ENCODE measurements at regions not wholly inside any gene's neighbourhood (a gene's known extent, or its start where the extent isn't known, plus 50 kb on each side); places are given as distances from the start of the nearest gene placed in this dataset.

DNA sequence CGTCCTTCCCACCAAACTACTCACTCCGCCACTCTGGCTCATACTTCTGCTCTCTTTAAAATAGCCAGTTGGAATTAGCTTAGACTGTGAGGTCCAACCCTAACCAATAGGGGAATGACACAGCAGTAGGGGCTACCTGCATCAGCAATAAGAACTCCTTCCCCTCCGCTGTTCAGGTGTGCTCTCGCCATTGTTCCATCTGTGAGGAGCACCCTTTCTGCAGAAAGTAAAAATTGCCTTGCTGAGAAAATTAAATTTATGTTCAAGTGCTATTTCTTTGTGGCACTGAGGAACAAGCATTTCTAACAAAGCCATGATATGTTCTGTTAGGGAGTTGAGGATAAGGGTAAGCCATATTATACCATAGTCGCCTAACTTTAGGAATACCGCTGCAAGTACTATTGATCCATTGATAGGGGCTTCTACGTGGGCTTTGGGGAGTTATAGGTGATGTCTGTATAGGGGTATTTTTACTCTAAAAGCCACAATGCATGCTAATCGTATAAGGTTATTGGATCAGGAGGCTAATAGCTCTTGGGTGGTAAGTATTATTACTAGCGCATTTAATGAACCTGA, 1269.5 kb downstream of the TYW1 start:
- TF ChIP-seq, protein P1, sequence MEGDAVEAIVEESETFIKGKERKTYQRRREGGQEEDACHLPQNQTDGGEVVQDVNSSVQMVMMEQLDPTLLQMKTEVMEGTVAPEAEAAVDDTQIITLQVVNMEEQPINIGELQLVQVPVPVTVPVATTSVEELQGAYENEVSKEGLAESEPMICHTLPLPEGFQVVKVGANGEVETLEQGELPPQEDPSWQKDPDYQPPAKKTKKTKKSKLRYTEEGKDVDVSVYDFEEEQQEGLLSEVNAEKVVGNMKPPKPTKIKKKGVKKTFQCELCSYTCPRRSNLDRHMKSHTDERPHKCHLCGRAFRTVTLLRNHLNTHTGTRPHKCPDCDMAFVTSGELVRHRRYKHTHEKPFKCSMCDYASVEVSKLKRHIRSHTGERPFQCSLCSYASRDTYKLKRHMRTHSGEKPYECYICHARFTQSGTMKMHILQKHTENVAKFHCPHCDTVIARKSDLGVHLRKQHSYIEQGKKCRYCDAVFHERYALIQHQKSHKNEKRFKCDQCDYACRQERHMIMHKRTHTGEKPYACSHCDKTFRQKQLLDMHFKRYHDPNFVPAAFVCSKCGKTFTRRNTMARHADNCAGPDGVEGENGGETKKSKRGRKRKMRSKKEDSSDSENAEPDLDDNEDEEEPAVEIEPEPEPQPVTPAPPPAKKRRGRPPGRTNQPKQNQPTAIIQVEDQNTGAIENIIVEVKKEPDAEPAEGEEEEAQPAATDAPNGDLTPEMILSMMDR (IDR thresholded peaks at IDR 0.05): no peak
- H3K27me3 ChIP-seq: no peaks in the 10 kb centered on the region
- DNase-seq: no peak
- H3K9me3 ChIP-seq: no peaks in the 10 kb centered on the region
- no peak overlapping the region for H3K9ac ChIP-seq (ENCODE audit: low read depth in 2 of 2, low read length in 2 of 2)
- no peak overlapping the region for H3K27ac ChIP-seq
- no peaks in the 10 kb centered on the region for H3K4me1 ChIP-seq
- no peaks in the 10 kb centered on the region for H3K36me3 ChIP-seq
- intact Hi-C loops (cut with DNase I): no loop called here
- no peak overlapping the region for H3K4me3 ChIP-seq

DNA sequence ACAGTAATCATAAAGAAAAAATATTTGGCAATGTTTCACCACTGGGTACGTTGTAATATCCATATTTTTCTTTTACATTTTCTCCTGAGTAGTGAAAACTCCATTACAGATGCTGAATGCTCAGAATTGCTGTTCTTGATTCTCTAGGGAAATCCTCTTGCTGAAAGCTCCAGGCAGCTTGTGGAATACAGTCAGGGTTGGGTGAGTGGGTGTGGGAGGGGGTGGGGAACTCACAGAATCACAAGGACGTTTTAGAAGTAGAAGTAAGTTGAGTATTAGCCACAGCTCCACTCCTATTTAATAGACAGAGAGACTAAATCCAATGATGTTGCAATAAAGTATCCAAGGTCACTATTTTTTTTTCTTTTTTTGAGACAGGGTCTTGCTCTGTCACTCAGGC, 1270.9 kb downstream of the TYW1 start:
- no peaks in the 10 kb centered on the region for H3K36me3 ChIP-seq
- intact Hi-C loops (cut with DNase I): no loop called here
- no peak for DNase-seq
- H3K4me3 ChIP-seq: no peak overlapping the region
- no peak overlapping the region for H3K27ac ChIP-seq
- no peak overlapping the region for H3K9ac ChIP-seq (ENCODE audit: low read depth in 2 of 2, low read length in 2 of 2)
- no peaks in the 10 kb centered on the region for H3K27me3 ChIP-seq
- TF ChIP-seq, protein P1 (IDR thresholded peaks at IDR 0.05): no peak
- H3K9me3 ChIP-seq: no peaks in the 10 kb centered on the region
- H3K4me1 ChIP-seq: no peaks in the 10 kb centered on the region

- DNase-seq: no peak
- intact Hi-C loops (cut with DNase I): no loop called here
- TF ChIP-seq, protein P1 (IDR thresholded peaks at IDR 0.05): no peak
- Histone ChIP-seq H3K9me3 (no peaks in the 10 kb centered on the region), H3K4me1 (no peaks in the 10 kb centered on the region), H3K9ac (ENCODE audit: low read depth in 2 of 2, low read length in 2 of 2) (no peak overlapping the region), H3K36me3 (no peaks in the 10 kb centered on the region), H3K4me3 (no peak overlapping the region), H3K27me3 (no peaks in the 10 kb centered on the region), H3K27ac (no peak overlapping the region)
These were observed 1272.8 kb downstream of the TYW1 start for GRCh38 chr7:68269405-68269804.

- Histone ChIP-seq H3K36me3 (no peaks in the 10 kb centered on the region), H3K4me3 (no peak overlapping the region), H3K27ac (no peak overlapping the region), H3K9me3 (no peaks in the 10 kb centered on the region), H3K27me3 (no peaks in the 10 kb centered on the region), H3K9ac (ENCODE audit: low read depth in 2 of 2, low read length in 2 of 2) (no peak overlapping the region), H3K4me1 (no peaks in the 10 kb centered on the region)
- TF ChIP-seq, protein P1 (IDR thresholded peaks at IDR 0.05): no peak
- DNase-seq: no peak
- intact Hi-C loops (cut with DNase I): no loop called here
These were observed 1275.9 kb downstream of the TYW1 start for GRCh38 chr7:68272507-68272906.

DNA sequence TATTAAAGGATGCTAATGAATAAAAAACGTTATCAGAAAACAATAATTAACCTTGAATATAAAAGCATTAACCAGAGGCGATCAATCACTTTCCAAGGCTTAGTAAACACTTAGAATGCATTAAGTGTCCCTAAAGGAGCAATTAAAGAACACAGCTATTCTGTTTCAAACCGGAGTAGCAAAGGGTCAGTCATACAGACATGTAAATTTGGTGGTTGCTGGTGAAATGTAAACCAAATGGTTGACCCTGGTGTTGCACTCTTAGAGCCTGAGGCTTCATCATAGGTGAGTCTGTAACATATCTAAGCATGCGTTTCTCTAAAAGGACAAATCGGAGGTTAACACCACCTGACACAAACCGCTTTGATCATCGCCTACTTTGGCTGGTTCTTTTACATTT, 1280.1 kb downstream of the TYW1 start:
- Histone ChIP-seq H3K36me3 (no peaks in the 10 kb centered on the region), H3K9me3 (no peaks in the 10 kb centered on the region), H3K9ac (ENCODE audit: low read depth in 2 of 2, low read length in 2 of 2) (no peak overlapping the region), H3K4me1 (no peaks in the 10 kb centered on the region), H3K4me3 (no peak overlapping the region), H3K27me3 (no peaks in the 10 kb centered on the region), H3K27ac (no peak overlapping the region)
- TF ChIP-seq, protein P1 (IDR thresholded peaks at IDR 0.05): no peak
- DNase-seq: no peak
- intact Hi-C loops (cut with DNase I): no loop called here

Measured in colonic mucosa (tissue), 4 donors.